ENCODE measurements at regions not wholly inside any gene's neighbourhood (a gene's known extent, or its start where the extent isn't known, plus 50 kb on each side); places are given as distances from the start of the nearest gene placed in this dataset.
"Not testable (repeated sequence)": the region's sequence is repeated elsewhere in the genome, so short reads cannot be mapped to it uniquely, and the experiment has no call there.

DNA sequence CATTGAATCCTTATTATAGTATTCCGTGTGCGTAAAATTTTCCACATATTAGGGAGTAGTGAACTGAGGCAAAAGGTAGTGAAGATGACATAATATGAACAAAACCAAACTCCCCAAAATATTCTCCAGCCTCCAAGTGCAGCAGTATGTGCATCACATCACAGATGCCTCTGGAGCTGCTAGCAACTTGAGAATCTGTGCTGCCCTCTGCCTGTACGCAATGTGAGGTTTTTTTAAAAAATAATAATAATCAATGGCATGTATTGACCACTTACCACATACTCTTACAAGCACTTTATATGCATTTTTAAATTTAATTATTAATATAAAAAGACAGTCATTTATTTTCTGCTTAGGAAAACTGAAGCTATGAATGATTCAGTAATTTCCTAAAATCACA is 583.0 kb upstream of the SPRY2 start:
- Histone ChIP-seq H3K4me3 (ENCODE audit: low read length) (no peak overlapping the region), H3K9me3 (ENCODE audit: control insufficient read depth, insufficient read depth, low read length) (no peaks in the 10 kb centered on the region), H3K27ac (ENCODE audit: low read length) (no peak overlapping the region), H3K27me3 (ENCODE audit: control insufficient read depth, insufficient read depth, low read length) (no peaks in the 10 kb centered on the region), H3K4me1 (ENCODE audit: control insufficient read depth, insufficient read depth, low read length) (no peaks in the 10 kb centered on the region), H3K36me3 (ENCODE audit: control insufficient read depth, insufficient read depth, low read length) (no peaks in the 10 kb centered on the region)
- no CpG with 5 or more reads among the region's 3 CpGs for WGBS (ENCODE audit: insufficient coverage, insufficient read length)
- DNase-seq (ENCODE audit: low read depth, low spot score) = no peak

DNA sequence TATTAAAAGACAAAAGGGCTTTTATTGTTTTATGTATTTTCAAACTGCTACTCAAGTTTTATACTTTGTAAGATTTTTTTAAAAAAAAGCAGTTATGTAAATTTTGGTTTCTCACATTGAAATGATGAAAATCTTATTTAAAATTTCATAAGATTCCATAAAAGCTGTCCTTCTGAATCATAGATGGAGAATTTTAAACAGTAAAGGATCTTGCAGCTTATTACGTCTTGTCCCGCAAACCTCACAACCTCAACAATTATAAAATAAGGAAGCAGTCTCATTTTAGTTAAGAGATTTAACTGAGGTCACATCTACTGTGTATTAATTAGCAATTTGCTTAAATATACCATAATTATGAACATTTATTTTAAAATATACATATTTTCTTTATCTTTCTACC is 581.0 kb upstream of the SPRY2 start:
- Histone ChIP-seq H3K36me3 (ENCODE audit: control insufficient read depth, insufficient read depth, low read length) (no peaks in the 10 kb centered on the region), H3K9me3 (ENCODE audit: control insufficient read depth, insufficient read depth, low read length) (no peaks in the 10 kb centered on the region), H3K4me3 (ENCODE audit: low read length) (no peak overlapping the region), H3K4me1 (ENCODE audit: control insufficient read depth, insufficient read depth, low read length) (no peaks in the 10 kb centered on the region), H3K27me3 (ENCODE audit: control insufficient read depth, insufficient read depth, low read length) (no peaks in the 10 kb centered on the region), H3K27ac (ENCODE audit: low read length) (no peak overlapping the region)
- no CpG with 5 or more reads among the region's 2 CpGs for WGBS (ENCODE audit: insufficient coverage, insufficient read length)
- DNase-seq (ENCODE audit: low read depth, low spot score) = no peak

DNA sequence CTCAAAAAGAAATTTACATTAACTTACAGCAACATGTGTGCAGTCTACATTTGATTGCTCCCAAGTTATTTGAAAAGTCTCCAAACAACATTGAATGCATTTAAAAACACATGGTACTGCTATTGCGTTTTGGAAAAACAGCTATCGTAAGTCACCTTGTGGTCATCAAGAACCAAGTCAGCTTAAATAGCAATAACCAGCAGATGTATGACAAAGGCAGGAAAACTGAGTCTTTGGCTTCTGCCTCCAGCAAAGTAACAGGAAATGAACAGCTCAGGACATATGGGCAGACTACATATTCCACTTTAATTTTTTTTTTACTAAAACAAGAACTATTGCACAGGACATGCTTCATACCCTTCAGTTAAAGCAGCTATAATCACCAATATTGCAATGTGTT is 580.6 kb upstream of the SPRY2 start:
- DNase-seq (ENCODE audit: low read depth, low spot score) = no peak
- no CpG with 5 or more reads among the region's 2 CpGs for WGBS (ENCODE audit: insufficient coverage, insufficient read length)
- H3K4me3 ChIP-seq (ENCODE audit: low read length) = no peak overlapping the region
- no peaks in the 10 kb centered on the region for H3K36me3 ChIP-seq (ENCODE audit: control insufficient read depth, insufficient read depth, low read length)
- no peak overlapping the region for H3K27ac ChIP-seq (ENCODE audit: low read length)
- no peaks in the 10 kb centered on the region for H3K27me3 ChIP-seq (ENCODE audit: control insufficient read depth, insufficient read depth, low read length)
- no peaks in the 10 kb centered on the region for H3K4me1 ChIP-seq (ENCODE audit: control insufficient read depth, insufficient read depth, low read length)
- H3K9me3 ChIP-seq (ENCODE audit: control insufficient read depth, insufficient read depth, low read length) = no peaks in the 10 kb centered on the region

DNA sequence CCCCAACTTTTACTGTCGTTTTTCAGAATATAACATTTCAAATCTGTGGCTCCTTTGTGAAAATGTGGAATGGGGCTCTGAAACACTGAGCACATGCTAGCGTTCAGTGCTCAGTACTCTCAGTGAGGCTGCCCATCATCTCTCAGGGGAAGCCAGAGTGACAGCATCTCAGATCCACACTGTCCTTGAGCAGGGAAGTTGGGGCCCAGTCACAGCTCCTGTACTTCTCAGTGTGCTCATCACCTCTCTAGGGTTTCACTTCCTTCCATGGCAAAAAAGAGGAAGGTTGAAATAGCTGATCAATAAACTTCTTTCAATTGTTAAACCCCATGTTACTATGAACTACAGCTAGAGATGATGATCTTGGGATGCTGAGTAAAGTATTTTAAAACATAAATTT is 565.9 kb upstream of the SPRY2 start:
- no CpG with 5 or more reads among the region's 2 CpGs for WGBS (ENCODE audit: insufficient coverage, insufficient read length)
- H3K36me3 ChIP-seq (ENCODE audit: control insufficient read depth, insufficient read depth, low read length) = no peaks in the 10 kb centered on the region
- H3K9me3 ChIP-seq (ENCODE audit: control insufficient read depth, insufficient read depth, low read length) = no peaks in the 10 kb centered on the region
- no peaks in the 10 kb centered on the region for H3K4me1 ChIP-seq (ENCODE audit: control insufficient read depth, insufficient read depth, low read length)
- DNase-seq (ENCODE audit: low read depth, low spot score) = no peak
- no peak overlapping the region for H3K4me3 ChIP-seq (ENCODE audit: low read length)
- H3K27ac ChIP-seq (ENCODE audit: low read length) = no peak overlapping the region
- H3K27me3 ChIP-seq (ENCODE audit: control insufficient read depth, insufficient read depth, low read length) = no peaks in the 10 kb centered on the region

DNA sequence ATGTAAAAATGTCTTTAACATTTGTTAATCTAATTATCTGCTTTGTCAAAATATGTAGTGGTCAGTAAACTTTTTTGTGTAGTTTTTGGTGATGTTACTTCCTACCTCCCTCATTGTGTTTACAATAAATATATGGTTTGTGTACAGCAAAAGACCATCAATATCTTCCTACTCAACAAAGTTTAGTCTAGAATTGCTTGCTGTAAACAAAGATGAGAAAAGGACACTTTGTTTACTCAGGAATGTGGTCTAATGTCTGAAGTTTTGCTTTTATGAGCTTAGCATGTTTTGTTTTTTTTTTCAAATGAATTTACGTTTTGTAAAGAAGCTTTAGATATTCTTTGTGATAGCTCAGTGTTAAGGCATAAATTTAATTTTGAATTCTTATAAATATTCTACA is 563.5 kb upstream of the SPRY2 start:
- H3K27ac ChIP-seq (ENCODE audit: low read length) = no peak overlapping the region

DNA sequence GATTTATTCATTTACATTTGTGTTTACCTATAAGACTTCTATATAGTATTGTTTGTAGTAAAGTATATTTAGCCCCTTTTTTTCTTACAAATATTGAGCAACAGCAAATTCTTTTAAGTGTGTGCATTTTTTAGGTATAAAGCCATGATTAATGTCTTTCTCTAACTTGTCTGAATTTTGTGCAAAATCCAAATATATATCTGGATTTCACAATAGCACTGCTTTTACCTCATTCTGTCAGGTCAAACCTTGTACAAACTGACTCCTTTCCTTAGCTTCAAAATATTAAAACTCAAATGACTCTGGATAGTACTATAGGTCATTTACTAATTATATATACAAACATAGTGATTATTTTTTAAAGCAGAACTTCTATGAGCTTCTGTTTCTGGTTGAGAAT is 563.0 kb upstream of the SPRY2 start:
- DNase-seq (ENCODE audit: low read depth, low spot score) = no peak
- no peaks in the 10 kb centered on the region for H3K4me1 ChIP-seq (ENCODE audit: control insufficient read depth, insufficient read depth, low read length)
- no peaks in the 10 kb centered on the region for H3K36me3 ChIP-seq (ENCODE audit: control insufficient read depth, insufficient read depth, low read length)
- no peak overlapping the region for H3K27ac ChIP-seq (ENCODE audit: low read length)
- H3K9me3 ChIP-seq (ENCODE audit: control insufficient read depth, insufficient read depth, low read length) = no peaks in the 10 kb centered on the region
- no peak overlapping the region for H3K4me3 ChIP-seq (ENCODE audit: low read length)
- no peaks in the 10 kb centered on the region for H3K27me3 ChIP-seq (ENCODE audit: control insufficient read depth, insufficient read depth, low read length)

More for the DNA sequence above, 563.5 kb upstream of the SPRY2 start:
- Histone ChIP-seq H3K4me3 (ENCODE audit: low read length) (no peak overlapping the region), H3K4me1 (ENCODE audit: control insufficient read depth, insufficient read depth, low read length) (no peaks in the 10 kb centered on the region), H3K9me3 (ENCODE audit: control insufficient read depth, insufficient read depth, low read length) (no peaks in the 10 kb centered on the region), H3K36me3 (ENCODE audit: control insufficient read depth, insufficient read depth, low read length) (no peaks in the 10 kb centered on the region), H3K27me3 (ENCODE audit: control insufficient read depth, insufficient read depth, low read length) (no peaks in the 10 kb centered on the region)
- WGBS (ENCODE audit: insufficient coverage, insufficient read length) = no CpG with 5 or more reads among the region's 1 CpG
- no peak for DNase-seq (ENCODE audit: low read depth, low spot score)

DNA sequence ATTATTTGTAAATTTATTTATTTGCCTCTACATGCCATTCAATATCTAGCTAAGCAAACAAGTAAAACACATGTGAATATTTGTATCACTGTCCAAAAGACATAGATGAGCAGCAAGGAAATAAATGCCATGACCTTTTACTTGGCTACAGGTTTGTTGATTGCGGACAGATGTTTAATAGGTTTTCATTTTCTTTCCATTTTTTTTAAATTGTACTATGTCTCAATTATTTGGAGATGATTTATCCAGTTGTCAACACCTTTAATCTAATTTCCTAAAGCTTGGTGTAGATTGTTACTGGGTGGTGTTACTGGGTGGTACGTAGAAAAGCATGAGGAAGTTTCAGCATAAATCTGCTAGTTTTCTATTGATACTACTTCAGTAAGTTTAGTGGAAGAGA is 560.6 kb upstream of the SPRY2 start:
- no CpG with 5 or more reads among the region's 2 CpGs for WGBS (ENCODE audit: insufficient coverage, insufficient read length)
- H3K27ac ChIP-seq (ENCODE audit: low read length) = no peak overlapping the region
- no peaks in the 10 kb centered on the region for H3K27me3 ChIP-seq (ENCODE audit: control insufficient read depth, insufficient read depth, low read length)
- H3K36me3 ChIP-seq (ENCODE audit: control insufficient read depth, insufficient read depth, low read length) = no peaks in the 10 kb centered on the region
- H3K9me3 ChIP-seq (ENCODE audit: control insufficient read depth, insufficient read depth, low read length) = no peaks in the 10 kb centered on the region
- H3K4me1 ChIP-seq (ENCODE audit: control insufficient read depth, insufficient read depth, low read length) = no peaks in the 10 kb centered on the region
- no peak overlapping the region for H3K4me3 ChIP-seq (ENCODE audit: low read length)
- no peak for DNase-seq (ENCODE audit: low read depth, low spot score)

DNA sequence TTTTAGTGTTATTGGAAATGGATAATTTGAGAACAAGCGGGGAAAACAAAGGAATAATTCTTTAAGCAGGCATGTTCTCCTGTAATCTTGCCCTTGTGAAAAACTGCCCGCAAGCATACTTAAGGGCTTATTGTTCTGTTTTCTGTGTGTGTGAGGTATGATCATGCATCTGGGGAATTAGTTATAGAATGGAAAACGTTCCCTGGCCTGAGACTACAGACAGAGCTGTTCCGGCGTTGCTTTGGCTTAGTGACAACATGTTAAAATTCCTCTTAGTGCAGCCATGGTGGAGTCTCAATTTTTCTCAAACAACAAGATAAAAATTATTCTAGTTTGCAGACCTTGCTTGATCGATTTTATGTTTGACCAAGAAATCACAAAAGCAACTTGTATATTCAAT is 560.2 kb upstream of the SPRY2 start:
- no CpG with 5 or more reads among the region's 6 CpGs for WGBS (ENCODE audit: insufficient coverage, insufficient read length)
- Histone ChIP-seq H3K27ac (ENCODE audit: low read length) (no peak overlapping the region), H3K4me3 (ENCODE audit: low read length) (no peak overlapping the region), H3K27me3 (ENCODE audit: control insufficient read depth, insufficient read depth, low read length) (no peaks in the 10 kb centered on the region), H3K4me1 (ENCODE audit: control insufficient read depth, insufficient read depth, low read length) (no peaks in the 10 kb centered on the region), H3K36me3 (ENCODE audit: control insufficient read depth, insufficient read depth, low read length) (no peaks in the 10 kb centered on the region), H3K9me3 (ENCODE audit: control insufficient read depth, insufficient read depth, low read length) (no peaks in the 10 kb centered on the region)
- no peak for DNase-seq (ENCODE audit: low read depth, low spot score)

DNA sequence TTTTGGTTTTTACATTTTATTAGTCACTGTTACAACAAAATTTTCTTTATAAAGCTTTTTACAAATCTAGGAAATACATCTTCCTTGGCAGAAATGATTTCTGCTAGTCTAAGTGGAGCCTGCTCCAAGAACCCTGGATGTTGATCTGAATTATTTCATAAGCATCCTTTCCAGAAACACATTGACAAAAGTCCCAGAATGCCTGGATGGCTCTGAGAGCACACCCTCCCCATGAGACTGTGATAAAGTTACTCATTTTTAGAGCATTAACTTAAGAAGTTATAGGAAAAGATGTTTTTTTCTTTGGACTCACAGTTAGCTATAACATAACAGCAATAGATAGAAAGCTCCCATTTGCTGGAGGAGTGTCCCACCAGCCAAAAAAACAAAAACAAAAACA is 559.6 kb upstream of the SPRY2 start:
- no peaks in the 10 kb centered on the region for H3K36me3 ChIP-seq (ENCODE audit: control insufficient read depth, insufficient read depth, low read length)

DNA sequence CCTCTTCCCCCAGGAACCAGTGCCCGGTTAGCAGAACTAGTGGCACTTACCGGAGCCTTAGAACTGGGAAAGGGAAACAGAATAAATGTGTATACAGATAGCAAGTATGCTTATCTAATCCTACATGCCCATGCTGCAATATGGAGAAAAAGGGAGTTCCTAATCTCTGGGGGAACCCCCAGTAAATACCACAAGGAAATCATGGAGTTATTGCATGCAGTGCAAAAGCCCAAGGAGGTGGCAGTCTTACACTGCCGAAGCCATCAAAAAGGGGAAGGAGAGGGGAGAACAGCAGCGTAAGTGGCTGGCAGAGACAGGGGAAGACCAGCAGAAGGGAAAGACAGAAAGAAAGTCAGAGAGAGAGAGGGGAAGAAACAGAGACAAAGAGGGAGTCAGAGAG is 556.7 kb upstream of the SPRY2 start:
- not testable (repeated sequence) for H3K27me3 ChIP-seq (ENCODE audit: control insufficient read depth, insufficient read depth, low read length); DNase-seq (ENCODE audit: low read depth, low spot score); H3K4me1 ChIP-seq (ENCODE audit: control insufficient read depth, insufficient read depth, low read length); H3K36me3 ChIP-seq (ENCODE audit: control insufficient read depth, insufficient read depth, low read length); H3K9me3 ChIP-seq (ENCODE audit: control insufficient read depth, insufficient read depth, low read length); H3K4me3 ChIP-seq (ENCODE audit: low read length); H3K27ac ChIP-seq (ENCODE audit: low read length)
- no CpG with 5 or more reads among the region's 4 CpGs for WGBS (ENCODE audit: insufficient coverage, insufficient read length)

More for the DNA sequence above, 559.6 kb upstream of the SPRY2 start:
- H3K27me3 ChIP-seq (ENCODE audit: control insufficient read depth, insufficient read depth, low read length) = no peaks in the 10 kb centered on the region
- H3K4me3 ChIP-seq (ENCODE audit: low read length) = no peak overlapping the region
- DNase-seq (ENCODE audit: low read depth, low spot score) = no peak
- H3K27ac ChIP-seq (ENCODE audit: low read length) = no peak overlapping the region
- no peaks in the 10 kb centered on the region for H3K9me3 ChIP-seq (ENCODE audit: control insufficient read depth, insufficient read depth, low read length)
- no peaks in the 10 kb centered on the region for H3K4me1 ChIP-seq (ENCODE audit: control insufficient read depth, insufficient read depth, low read length)

DNA sequence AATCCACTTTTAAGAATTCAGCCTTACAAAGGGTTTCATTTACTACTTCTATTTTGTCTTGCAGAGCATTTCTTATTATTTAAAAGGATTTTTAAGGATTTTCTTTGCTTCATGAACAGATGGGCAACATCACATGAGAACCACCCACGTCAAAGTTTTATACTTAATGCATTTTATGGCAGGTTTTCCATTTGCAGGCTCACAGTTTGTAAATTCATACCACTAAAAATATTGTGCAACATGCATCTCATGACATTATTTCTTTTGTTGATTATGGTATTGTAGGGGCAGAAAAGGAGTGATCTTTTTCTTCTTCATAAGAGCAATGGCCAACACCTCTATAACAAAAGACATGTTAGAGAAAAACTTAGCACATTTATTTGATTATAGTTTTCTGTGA is 554.0 kb upstream of the SPRY2 start:
- DNase-seq (ENCODE audit: low read depth, low spot score) = no peak
- Histone ChIP-seq H3K9me3 (ENCODE audit: control insufficient read depth, insufficient read depth, low read length) (no peaks in the 10 kb centered on the region), H3K27ac (ENCODE audit: low read length) (no peak overlapping the region), H3K4me1 (ENCODE audit: control insufficient read depth, insufficient read depth, low read length) (no peaks in the 10 kb centered on the region), H3K4me3 (ENCODE audit: low read length) (no peak overlapping the region), H3K27me3 (ENCODE audit: control insufficient read depth, insufficient read depth, low read length) (no peaks in the 10 kb centered on the region), H3K36me3 (ENCODE audit: control insufficient read depth, insufficient read depth, low read length) (no peaks in the 10 kb centered on the region)
- WGBS (ENCODE audit: insufficient coverage, insufficient read length) = no CpG with 5 or more reads among the region's 1 CpG
